CD4-positive, alpha-beta T cell (primary cell): ENCODE measurements at regions not wholly inside any gene's neighbourhood (a gene's known extent, or its start where the extent isn't known, plus 50 kb on each side); places are given as distances from the start of the nearest gene placed in this dataset.
"Not testable (repeated sequence)": the region's sequence is repeated elsewhere in the genome, so short reads cannot be mapped to it uniquely, and the experiment has no call there.

ENCODE experiments used
- ATAC-seq: fragments of 200-7000 bp; cut with Tn5 transposase; one replicate; pipeline ENCODE4 v1.10.0; 2022; ENCODE audit warnings: mild to moderate bottlenecking; ENCODE audit not compliant: poor library complexity
- CTCF ChIA-PET: fragments of 350-600 bp; sonication (Branson Sonifier 250); formaldehyde crosslinking; loops from one replicate; lab custom pipeline; 2021; ENCODE audit warnings: antibody characterized with exemption, inconsistent platforms; lab: Charles Lee
- POLR2A ChIA-PET: fragments of 350-600 bp; sonication (Branson Sonifier 250); formaldehyde crosslinking; loops from one replicate; lab custom pipeline; 2021; ENCODE audit warnings: antibody characterized with exemption, inconsistent platforms; lab: Charles Lee
- DNase-seq, 14 experiments: peaks; one replicate each; pipeline ENCODE4 v3.0.0-alpha.2; 2013 to 2020; ENCODE audit warnings: mixed read lengths in 2 of 14
- H3K27ac ChIP-seq, 2 donors: one replicate each; pipeline versions ENCODE4 v1.5.1 to v1.7.0; 2013; ENCODE audit warnings: low read length in 2 of 2, low read depth in 1 of 2, mild to moderate bottlenecking in 1 of 2
- H3K27me3 ChIP-seq, 2 experiments: 1 replicate in 1 of 2; 2 replicates in 1 of 2; pipeline versions ENCODE4 v1.6.1 to v1.7.0; 2013; ENCODE audit warnings: low read length in 2 of 2, control low read depth in 1 of 2, mild to moderate bottlenecking in 1 of 2, moderate library complexity in 1 of 2; ENCODE audit not compliant: insufficient read depth in 2 of 2, control insufficient read depth in 1 of 2
- H3K36me3 ChIP-seq: one replicate; pipeline ENCODE4 v1.6.1; 2013; ENCODE audit warnings: low read length, control low read depth; ENCODE audit not compliant: insufficient read depth
- H3K4me1 ChIP-seq: one replicate; pipeline ENCODE4 v1.6.1; 2013; ENCODE audit warnings: low read length, control low read depth; ENCODE audit not compliant: insufficient read depth
- H3K4me3 ChIP-seq: one replicate; pipeline ENCODE4 v1.5.1; 2013; ENCODE audit warnings: mild to moderate bottlenecking, low read length, moderate library complexity
- H3K9me3 ChIP-seq, 2 experiments: 1 replicate in 1 of 2; 2 replicates in 1 of 2; pipeline versions ENCODE4 v1.6.1 to v1.7.0; 2013; ENCODE audit warnings: low read length in 2 of 2, mild to moderate bottlenecking in 2 of 2, control low read depth in 1 of 2, moderate library complexity in 1 of 2; ENCODE audit not compliant: control insufficient read depth in 1 of 2, insufficient read depth in 1 of 2
- H3K27ac Mint-ChIP-seq: one replicate; pipeline ENCODE4 v1.8.0; 2020; ENCODE audit warnings: mixed read lengths
- H3K27me3 Mint-ChIP-seq: one replicate; pipeline ENCODE4 v1.8.0; 2021; ENCODE audit warnings: mixed read lengths
- H3K36me3 Mint-ChIP-seq: one replicate; pipeline ENCODE4 v1.8.0; 2021; ENCODE audit warnings: low read depth, mixed read lengths
- H3K4me1 Mint-ChIP-seq: one replicate; pipeline ENCODE4 v1.8.0; 2021; ENCODE audit warnings: low read depth, mixed read lengths
- H3K4me3 Mint-ChIP-seq: one replicate; pipeline ENCODE4 v1.8.0; 2020; ENCODE audit warnings: mild to moderate bottlenecking, mixed read lengths
- H3K9me3 Mint-ChIP-seq: one replicate; pipeline ENCODE4 v1.8.0; 2020; ENCODE audit warnings: mixed read lengths
- CTCF ChIP-seq: fragments of 200-600 bp; IDR thresholded peaks from one replicate; pipeline ENCODE4 v1.8.0; 2022; ENCODE audit warnings: antibody characterized with exemption, mild to moderate bottlenecking
- intact Hi-C, 2 experiments: fragments of 100-400 bp; cut with DNase I in 1 of 2; cut with micrococcal nuclease in 1 of 2; formaldehyde crosslinking; loops; one replicate each; pipeline versions ENCODE4 v1.15.1 to v1.9.0; 2023 to 2025; cut with DNase I, micrococcal nuclease

- Histone ChIP-seq H3K4me3 (no peak overlapping the region), H3K27ac (no peak overlapping the region), H3K9me3 (no peaks in the 10 kb centered on the region), H3K4me1 (no peaks in the 10 kb centered on the region), H3K36me3 (no peaks in the 10 kb centered on the region), H3K27me3 (no peaks in the 10 kb centered on the region)
- ChIA-PET CTCF (no interaction called here), POLR2A (no interaction called here)
- no peak for DNase-seq
- intact Hi-C loops, result no loop called here
- no peak for TF ChIP-seq CTCF
- Mint-ChIP-seq H3K9me3 (no peaks in the 10 kb centered on the region), H3K36me3 (no peaks in the 10 kb centered on the region), H3K27me3 (no peaks in the 10 kb centered on the region), H3K4me3 (no peak overlapping the region), H3K4me1 (no peaks in the 10 kb centered on the region), H3K27ac (no peak overlapping the region)
- ATAC-seq, result no peak
Measured at GRCh38 chr2:14501061-14501460, 131.5 kb upstream of the LRATD1 start.

- POLR2A ChIA-PET, H3K36me3 ChIP-seq, H3K27me3 Mint-ChIP-seq, H3K27me3 ChIP-seq, ATAC-seq, H3K36me3 Mint-ChIP-seq, intact Hi-C loops, H3K27ac Mint-ChIP-seq, H3K4me1 ChIP-seq, DNase-seq, H3K4me1 Mint-ChIP-seq, CTCF ChIA-PET, H3K4me3 ChIP-seq, H3K9me3 ChIP-seq, H3K4me3 Mint-ChIP-seq, H3K27ac ChIP-seq: not testable (repeated sequence)
- peaks cover 13% of the 10 kb centered on the region for H3K9me3 Mint-ChIP-seq
Measured at GRCh38 chr2:14506955-14507354, 125.6 kb upstream of the LRATD1 start.

GRCh38 chr2:14511541-14511940 lies 121.0 kb upstream of the LRATD1 start:
- H3K4me3 ChIP-seq, result no peak overlapping the region
- CTCF ChIA-PET, result no interaction called here
- TF ChIP-seq CTCF, result no peak
- POLR2A ChIA-PET, result no interaction called here
- H3K27me3 ChIP-seq, result no peaks in the 10 kb centered on the region
- DNase-seq, result no peak
- Mint-ChIP-seq H3K27ac (no peak overlapping the region), H3K27me3 (no peaks in the 10 kb centered on the region), H3K36me3 (no peaks in the 10 kb centered on the region), H3K4me1 (no peaks in the 10 kb centered on the region), H3K4me3 (no peak overlapping the region), H3K9me3 (peaks cover 19% of the 10 kb centered on the region)
- H3K36me3 ChIP-seq, result no peaks in the 10 kb centered on the region
- intact Hi-C loops, result no loop called here
- no peak for ATAC-seq
- no peak overlapping the region for H3K27ac ChIP-seq
- peaks cover 0 to 4% of the 10 kb centered on the region in 2 experiments for H3K9me3 ChIP-seq
- H3K4me1 ChIP-seq, result no peaks in the 10 kb centered on the region

DNA sequence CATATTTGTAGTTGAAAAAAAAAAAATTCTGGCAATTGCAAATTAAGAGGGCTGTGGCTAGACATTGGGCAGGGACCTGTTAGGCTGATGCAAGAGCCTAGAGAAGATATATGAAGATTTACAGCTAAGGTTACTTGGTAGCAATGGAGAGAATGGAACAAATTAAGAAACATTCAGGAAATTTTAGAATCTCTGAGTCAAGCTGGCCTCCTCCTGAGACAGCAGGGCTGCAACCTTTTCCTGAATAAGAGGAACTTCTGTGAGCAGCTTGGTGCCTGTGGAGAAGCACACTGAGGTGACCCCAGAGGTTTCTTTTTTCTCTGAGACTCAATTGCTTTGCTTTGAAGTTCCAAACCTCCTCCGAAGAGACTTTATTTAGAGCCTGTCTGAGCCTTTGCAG lies 118.6 kb upstream of the LRATD1 start:
- Mint-ChIP-seq H3K4me1 (no peaks in the 10 kb centered on the region), H3K27me3 (no peaks in the 10 kb centered on the region), H3K27ac (no peak overlapping the region), H3K4me3 (no peak overlapping the region), H3K9me3 (peaks cover 13% of the 10 kb centered on the region), H3K36me3 (no peaks in the 10 kb centered on the region)
- H3K27ac ChIP-seq, result no peak overlapping the region
- no peaks in the 10 kb centered on the region for H3K4me1 ChIP-seq
- ATAC-seq (no peak), DNase-seq (no peak)
- H3K9me3 ChIP-seq, result no peaks in the 10 kb centered on the region
- ChIA-PET POLR2A (no interaction called here), CTCF (no interaction called here)
- no peak overlapping the region for H3K4me3 ChIP-seq
- H3K36me3 ChIP-seq, result no peaks in the 10 kb centered on the region
- TF ChIP-seq CTCF, result no peak
- intact Hi-C loops, result no loop called here
- H3K27me3 ChIP-seq, result no peaks in the 10 kb centered on the region
